ENCODE measurements at regions not wholly inside any gene's neighbourhood (a gene's known extent, or its start where the extent isn't known, plus 50 kb on each side); places are given as distances from the start of the nearest gene placed in this dataset.
A peak's percentile ranks its signal among the peaks of the same experiment; 100 is the strongest.
"Not testable (repeated sequence)": the region's sequence is repeated elsewhere in the genome, so short reads cannot be mapped to it uniquely, and the experiment has no call there.

DNA sequence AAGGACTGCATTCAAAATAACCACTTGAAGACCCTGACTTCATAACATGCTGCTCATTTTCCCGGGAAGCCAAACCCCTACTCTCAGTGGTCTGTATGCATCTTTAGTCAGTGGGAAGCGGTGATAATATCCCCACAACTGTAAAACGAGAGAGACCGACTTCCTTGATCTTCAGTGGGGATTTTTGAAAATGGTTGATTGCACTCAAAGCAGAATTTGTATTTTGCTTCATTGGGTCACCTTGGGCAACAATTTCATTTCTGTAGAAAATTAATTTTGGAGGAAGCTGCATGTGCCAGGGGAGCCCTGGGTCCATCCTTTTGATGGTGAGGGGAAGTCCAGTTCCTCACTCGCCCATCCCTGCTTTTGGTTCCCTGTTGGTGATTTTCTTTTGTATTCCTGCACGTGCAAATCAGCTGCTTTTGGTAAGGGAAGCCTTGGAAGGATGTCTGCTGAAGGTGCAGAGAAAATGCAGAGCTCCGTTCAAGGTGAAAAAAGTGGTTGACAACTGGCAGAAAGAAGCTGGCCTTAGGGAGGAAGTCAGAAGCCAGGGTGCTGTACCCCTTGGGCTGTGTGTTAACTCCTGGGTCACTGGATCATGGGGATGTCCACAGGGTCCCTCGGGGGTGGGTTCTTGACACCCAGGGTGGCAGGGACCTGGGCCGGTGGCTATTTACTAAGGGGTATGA is 89.8 kb upstream of the CRYM start:
- intact Hi-C loops (cut with DNase I, micrococcal nuclease); DNase-seq; ATAC-seq: not testable (repeated sequence)

DNA sequence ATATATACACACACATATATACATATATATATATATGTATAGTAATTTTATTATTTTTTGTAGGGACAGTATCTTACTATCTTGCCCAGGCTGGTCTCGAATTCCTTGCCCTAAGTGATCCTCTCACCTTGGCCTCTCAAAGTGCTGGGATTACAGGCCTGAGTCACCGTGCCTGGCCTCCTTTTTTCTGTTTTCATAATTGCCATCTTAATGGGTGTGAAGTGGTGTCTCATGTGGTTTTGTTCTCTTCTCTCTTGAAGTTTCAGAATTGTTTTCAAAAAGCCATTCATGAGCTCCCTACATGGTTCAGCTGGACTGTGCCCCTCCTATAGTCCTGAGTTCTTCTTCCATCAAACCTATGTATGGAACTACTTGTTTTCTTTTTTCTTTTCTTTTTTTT is 88.9 kb upstream of the CRYM start:
- DNase-seq; intact Hi-C loops (cut with DNase I, micrococcal nuclease): not testable (repeated sequence)

DNA sequence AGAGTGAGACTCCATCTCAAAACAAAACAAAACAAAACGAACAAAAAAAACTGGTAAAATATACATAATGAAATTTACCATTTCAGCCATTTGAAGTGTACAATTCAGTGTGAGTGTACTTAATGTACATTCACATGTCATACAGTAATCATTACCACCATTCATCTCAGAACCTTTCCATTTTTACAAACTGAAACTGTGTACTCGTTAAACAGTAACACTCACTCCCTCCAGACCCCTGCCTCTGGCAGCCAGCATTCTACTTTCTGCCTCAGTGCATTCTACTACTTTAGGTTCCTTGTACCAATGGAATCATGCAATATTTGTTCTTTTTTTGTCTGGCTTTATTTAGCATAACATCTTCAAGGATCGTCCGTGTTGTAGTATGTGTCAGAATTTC is 87.5 kb upstream of the CRYM start:
- intact Hi-C loops (cut with DNase I, micrococcal nuclease); DNase-seq; ATAC-seq: not testable (repeated sequence)

More for the DNA sequence above, 88.9 kb upstream of the CRYM start:
- not testable (repeated sequence) for ATAC-seq

DNA sequence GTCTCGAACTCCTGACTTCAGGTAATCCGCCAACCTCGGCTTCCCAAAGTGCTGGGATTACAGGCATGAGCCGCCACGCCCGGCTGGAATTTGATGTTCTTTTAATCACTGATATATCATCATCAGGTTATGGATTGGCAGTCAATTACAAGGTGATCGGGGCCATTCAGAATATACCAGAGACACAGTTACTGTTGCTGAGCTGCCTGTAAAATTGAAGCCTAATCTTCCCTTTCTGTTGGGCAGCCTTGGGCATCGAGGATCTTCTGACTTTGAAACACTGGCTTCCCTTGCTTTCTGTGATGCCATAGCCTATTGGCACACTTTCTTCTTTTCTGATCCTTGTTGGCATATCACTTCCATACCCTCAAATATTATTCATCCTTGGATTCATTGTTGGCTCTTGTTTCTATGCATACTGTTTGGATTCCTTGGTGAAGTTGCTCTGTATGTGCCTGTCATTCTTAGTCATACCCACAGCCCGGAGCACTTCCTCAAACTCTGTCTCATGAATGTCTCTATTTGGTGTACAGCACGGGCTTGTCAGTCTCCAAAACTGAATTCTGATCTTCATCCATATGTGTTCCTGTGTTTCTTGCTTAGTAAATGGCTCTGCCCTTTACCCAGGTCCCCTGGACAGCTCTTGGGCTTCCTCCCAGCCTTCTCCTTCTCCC is 85.6 kb upstream of the CRYM start:
- intact Hi-C loops (cut with DNase I, micrococcal nuclease); ATAC-seq; DNase-seq: not testable (repeated sequence)

DNA sequence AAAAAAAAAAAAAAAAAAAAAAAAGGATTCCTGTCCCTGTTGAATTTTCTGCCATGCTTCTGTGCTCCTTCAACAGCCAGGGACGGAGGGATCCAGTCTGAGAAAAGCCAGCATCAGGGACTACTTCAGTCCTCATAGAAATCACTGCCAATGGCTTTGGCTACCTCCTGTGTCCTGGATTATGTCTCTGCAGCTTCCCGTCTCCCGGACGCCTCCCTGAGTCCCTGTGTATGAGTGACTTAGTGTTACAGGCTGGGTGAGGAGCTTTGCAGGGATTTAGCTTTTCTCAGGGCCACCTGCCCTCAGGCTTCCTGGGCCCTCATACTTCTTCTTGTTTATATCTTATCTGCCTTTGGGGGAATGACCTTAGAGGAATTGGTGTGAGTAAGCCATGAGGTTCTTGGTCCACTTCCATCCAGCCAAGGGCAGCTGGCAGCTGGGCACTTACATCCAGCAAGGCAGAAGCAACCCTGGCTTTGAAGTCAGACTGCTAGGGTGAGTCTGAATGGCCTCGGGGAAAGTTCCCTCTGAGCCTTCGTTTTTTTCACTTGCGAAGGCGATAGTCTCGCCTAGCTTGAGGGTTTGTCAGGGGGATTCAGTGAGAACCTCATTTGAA is 83.6 kb upstream of the CRYM start:
- DNase-seq; ATAC-seq; intact Hi-C loops (cut with DNase I, micrococcal nuclease): not testable (repeated sequence)

DNA sequence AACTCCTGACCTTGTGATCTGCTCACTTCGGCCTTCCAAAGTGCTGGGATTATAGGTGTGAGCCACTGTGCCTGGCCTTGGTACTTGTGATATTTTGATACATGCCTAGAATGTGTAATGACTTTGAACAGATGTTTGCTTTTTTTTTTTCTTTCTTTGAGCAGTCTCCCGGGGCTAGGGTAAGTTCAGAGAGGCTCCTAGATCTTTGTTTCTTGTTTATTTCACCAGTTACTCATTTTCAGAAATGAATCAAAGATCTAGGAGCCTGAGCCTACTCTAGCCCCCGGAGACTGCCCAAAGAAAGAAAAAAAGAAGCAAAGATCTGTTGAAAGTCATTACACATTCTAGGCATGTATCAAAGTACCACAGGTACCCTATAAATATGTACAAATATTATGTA is 83.0 kb upstream of the CRYM start:
- intact Hi-C loops (cut with DNase I, micrococcal nuclease); ATAC-seq; DNase-seq: not testable (repeated sequence)

DNA sequence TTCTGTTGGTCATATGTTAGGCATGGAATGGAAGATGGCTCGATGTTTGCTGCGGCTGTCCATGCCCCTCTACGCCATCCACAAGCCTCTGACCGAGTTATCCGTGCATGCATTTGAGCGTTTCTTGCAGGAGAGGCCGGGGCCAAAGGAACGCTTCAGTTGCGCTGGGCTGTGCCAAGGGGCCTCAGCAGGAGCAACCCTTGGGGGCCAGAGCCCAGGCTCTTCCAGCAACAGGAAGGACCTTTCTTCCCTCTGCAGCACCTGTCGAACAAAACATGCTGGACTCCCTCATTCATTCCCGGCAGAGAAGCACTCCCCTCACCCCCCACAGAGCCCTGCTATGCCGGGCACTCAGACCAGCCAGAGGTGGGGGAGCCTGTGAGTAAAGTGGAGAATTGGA is 81.4 kb upstream of the CRYM start:
- ATAC-seq; intact Hi-C loops (cut with DNase I, micrococcal nuclease); DNase-seq: not testable (repeated sequence)

DNA sequence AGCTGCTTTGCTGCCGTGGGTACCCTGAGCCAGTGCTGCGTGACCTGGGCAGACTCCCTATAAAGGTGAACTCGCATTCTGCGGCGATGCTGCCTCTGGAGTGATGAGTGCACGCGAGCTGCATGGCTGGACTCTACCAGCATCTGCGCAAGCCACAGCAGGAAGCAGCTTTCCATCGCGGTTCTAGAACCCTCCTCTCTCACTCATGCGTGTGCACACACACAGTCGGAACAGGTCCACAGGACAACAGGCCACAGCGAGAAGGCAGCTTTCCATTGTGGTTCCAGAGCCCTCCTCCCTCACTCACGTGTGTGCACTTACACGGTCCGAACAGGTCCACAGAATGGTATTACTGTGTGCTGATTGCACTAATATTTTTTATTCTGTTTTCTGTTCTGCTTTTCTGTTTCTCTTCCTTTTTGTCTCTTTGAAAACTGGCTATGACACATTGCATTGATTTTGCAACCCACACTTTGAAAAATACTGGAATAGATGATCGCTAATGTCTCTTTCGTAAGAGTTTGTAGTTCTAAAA is 80.2 kb upstream of the CRYM start:
- intact Hi-C loops (cut with DNase I, micrococcal nuclease), result not testable (repeated sequence)
- ATAC-seq (peak; percentile 25), DNase-seq (peak in 1 of 2 donors; percentile 33)

DNA sequence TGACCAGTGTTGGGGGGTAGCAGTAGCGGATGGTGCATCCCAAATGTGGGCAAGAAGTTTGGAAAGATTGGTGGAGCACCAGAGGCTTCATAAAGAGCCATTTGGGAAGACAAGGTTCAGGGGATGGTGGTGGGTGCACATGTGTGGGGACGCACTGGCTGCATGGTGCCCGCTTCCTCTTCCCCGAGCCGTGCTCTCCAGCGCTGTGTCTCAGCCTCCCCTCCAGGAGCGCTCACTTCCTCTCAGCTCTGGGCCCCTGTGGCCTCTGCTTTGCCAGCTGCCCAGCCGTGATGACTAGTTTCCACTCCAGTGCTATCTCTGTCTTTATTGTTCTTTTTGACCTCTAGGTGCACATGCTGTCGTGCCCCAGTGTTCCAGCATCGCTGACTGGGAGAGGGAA is 78.2 kb upstream of the CRYM start:
- intact Hi-C loops (cut with DNase I, micrococcal nuclease), result not testable (repeated sequence)
- ATAC-seq (peak; percentile 25), DNase-seq (peak in 1 of 2 donors; percentile 25)

DNA sequence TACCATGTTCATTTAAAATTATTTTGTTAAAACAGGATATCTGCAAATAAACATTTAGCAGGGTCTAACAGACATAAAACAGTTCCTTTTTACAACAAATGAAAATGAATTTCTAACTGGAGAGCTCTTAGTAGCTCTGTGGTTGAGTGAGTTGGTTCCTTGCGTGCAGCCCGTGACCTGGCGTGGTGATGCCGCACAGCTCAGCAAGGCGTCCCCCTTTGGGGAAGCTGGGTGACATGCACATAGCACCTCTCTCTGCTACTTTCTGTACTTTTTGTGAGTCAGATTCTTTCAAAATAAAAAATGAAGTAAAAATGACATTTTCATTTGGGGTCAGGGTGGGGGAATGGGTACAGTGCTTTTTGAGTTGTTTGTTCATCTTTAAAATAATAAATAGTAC is 73.3 kb upstream of the CRYM start:
- intact Hi-C loops (cut with DNase I, micrococcal nuclease); ATAC-seq; DNase-seq: not testable (repeated sequence)

DNA sequence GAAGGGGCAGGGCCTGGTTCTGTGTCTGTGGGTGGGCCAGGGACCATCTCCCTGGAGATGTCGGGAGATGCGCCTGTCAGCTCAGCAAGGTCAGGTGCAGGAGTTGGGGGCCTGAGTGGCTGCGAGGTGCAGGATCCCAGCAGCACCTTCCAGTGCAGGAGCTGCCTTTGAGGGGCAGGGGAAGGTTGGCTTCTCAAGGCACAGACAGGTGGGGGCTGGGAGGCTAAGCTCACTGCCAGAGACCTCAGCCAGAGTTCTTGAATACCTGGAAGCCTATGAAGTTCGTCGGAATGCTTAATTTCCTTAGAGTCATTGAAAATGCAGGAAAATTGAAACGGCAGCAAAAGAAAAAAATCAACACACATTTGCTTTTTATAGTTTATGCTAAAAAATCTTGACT is 72.8 kb upstream of the CRYM start:
- ATAC-seq; DNase-seq; intact Hi-C loops (cut with DNase I, micrococcal nuclease): not testable (repeated sequence)

DNA sequence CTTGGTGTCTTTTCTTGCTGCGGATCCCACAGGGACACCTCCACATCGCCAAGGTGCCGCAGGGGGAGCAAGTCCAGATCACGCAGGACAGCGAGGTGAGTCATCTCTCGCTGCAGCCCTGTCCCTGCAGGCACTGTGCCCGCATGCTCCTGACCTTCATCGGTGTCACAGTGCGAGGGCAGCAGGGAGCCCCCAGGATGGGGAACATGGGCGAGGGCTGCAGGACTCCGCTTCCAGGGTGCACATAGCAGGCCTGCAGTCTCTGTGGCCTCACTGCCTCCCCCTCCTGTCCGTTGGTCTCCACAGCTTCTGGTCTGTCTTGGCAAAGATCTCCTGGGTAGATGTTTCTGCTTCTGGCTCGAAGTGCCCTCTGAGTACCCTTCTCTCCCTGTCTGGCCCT is 71.2 kb upstream of the CRYM start:
- DNase-seq; ATAC-seq; intact Hi-C loops (cut with DNase I, micrococcal nuclease): not testable (repeated sequence)

DNA sequence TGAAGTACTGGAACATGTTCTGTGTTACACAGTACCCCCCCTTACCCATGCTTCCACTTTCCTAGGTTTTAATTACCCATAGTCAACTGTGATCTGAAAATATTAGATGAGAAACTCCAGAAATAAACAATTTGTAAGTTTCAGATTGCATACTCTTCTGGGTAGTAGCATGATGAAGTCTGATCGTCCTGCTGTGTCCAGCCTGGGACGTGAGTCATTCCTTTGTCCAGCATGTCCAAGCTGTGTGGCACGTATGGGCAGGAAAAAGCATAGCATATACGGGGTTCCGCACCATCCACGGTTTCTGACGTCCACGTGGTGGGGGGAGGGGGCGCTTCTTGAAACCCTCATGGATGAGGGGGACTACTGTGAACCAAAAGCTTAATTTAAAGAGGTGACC is 70.7 kb upstream of the CRYM start:
- DNase-seq; intact Hi-C loops (cut with DNase I, micrococcal nuclease); ATAC-seq: not testable (repeated sequence)

DNA sequence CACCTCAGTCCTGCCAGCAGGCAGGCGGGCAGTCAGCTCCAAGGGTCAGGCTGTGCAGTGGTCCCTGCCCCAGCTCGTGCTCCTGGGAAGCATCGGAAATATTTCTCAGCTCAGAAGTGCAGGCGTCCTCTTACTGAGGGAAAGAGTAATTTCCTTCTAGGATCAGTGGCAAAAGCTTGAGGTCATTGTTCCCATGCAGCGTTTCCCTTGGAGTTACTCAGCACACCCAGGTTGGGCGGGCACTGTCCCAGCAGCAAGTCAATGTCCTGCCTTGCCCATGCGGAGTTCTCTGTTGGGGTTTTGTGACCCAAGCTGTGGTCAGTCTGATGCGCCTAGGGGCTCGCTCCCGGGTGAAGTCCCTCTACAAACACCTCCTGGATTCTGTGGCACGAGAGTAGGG is 69.4 kb upstream of the CRYM start:
- DNase-seq; ATAC-seq; intact Hi-C loops (cut with DNase I, micrococcal nuclease): not testable (repeated sequence)

DNA sequence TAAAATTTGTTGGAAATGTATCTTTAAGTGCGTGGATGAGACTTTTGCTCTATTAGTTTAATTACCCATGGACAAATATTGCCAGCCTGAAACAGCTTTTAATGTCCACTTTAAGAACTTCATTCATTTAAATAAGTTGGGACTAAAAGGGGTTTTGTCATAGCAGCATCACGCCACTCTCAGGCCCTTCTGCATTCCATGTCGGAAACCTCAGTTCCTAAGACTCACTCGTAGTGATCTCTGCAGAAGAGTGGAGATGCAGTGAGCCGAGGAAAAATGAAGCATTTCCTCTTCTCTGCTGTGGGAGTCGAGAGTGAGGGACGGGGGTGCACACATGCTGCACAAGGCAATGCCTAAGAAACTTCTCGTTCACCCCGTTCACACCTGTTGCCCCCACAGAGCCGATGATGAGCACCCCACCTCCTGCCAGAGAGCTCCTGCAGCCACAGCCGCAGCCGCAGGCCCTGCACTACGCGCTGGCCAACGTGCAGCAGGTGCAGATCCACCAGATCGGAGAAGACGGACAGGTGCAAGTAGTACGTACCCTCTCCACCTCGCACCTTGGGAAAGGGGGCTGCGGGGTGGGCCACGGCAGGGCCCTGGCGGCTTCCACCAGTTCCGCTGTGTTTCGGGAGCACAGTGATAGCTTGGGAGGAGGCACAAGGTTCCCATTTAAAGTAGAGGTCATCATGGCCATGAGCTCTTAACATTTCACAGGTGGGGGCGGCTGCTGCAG is 68.8 kb upstream of the CRYM start:
- ATAC-seq; intact Hi-C loops (cut with DNase I, micrococcal nuclease); DNase-seq: not testable (repeated sequence)

DNA sequence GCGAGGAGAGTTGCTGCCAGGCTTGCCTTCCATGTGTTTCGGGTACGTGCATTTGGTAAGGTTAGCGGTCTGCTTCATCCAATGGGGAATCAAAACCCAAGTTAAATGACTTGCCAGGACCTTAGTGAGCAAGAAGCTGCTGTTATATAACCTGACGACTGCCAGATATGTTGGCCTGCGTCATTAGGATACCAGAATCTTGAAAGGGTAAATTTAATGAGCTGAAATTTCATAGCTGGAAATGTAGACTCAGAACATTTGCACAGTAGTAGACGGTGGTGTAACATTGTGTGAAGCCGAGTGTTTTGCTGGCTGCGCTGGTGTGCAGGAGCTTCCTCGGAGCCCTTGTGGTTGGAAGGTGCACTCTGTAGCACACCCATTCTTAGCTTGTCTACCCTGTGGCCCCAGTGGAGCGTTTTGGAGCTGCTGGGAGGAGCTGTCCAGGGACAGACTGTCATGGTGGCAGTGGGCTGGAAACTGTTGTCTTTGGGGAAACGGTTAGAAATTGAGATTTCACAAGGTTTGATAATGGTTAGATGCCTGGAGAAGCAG is 66.3 kb upstream of the CRYM start:
- intact Hi-C loops (cut with DNase I, micrococcal nuclease); DNase-seq; ATAC-seq: not testable (repeated sequence)

DNA sequence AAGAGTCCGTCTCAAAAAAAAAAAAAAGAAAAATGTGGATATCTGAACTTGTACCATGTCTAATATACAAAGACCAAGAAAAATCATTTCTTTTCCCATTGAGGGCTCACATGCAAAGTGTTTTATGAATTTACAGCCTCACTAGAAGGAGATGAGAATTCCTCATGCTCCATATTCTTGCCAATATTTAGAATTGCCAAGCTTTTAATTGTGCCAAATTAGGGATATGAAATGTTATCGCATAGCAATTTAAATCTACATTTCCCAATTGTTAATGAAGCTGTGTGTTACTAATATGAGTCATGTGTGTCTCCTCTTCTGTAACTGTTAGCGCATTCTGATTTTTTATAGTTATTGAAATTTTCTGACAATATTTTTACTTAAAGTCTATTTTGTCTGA is 63.0 kb upstream of the CRYM start:
- intact Hi-C loops (cut with DNase I, micrococcal nuclease), result no loop called here
- ATAC-seq (no peak), DNase-seq (no peak)

DNA sequence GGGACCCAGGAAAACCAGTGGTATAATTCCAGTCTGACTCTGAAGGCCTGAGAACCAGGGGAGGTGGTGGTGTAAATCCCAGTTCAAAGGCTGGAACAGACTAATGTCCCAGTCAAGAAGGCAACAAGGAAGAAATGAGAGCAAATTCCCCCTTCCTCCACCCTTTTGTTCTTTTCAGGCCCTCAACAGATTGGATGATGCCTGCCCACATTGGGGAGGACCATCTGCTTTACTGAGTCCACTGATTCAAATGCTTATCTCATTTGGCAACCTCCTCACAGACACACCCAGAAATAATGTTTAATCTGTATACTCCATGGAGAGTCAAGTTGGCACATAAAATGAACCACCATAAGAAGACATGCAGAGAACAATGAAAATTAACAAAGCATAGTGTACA is 61.9 kb upstream of the CRYM start:
- intact Hi-C loops (cut with DNase I, micrococcal nuclease), result no loop called here
- ATAC-seq (peak; percentile 90), DNase-seq (peak; percentile 37 to 73)

DNA sequence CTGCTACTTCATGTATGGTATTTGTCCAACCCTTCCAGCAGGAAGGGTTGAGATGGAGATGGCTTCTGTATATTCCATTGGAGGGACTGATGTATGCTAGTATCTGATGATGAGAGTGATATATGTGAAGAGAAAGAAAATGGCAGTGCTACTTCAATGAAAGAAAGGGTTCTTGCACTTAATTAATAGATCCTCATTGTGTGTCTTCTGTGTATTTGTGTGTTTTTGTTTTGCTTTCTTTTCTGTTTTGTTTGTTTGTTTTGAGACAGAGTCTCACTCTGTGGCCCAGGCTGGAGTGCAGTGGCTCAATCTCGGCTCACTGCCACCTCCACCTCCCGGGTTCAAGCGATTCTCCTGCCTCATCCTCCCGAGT is 61.2 kb upstream of the CRYM start:
- ATAC-seq (peak; percentile 2), DNase-seq (no peak)
- intact Hi-C loops (cut with DNase I, micrococcal nuclease), result no loop called here
